OCI-LY7 (cell line): ENCODE measurements at regions not wholly inside any gene's neighbourhood (a gene's known extent, or its start where the extent isn't known, plus 50 kb on each side); places are given as distances from the start of the nearest gene placed in this dataset.

Experiments used
- BruUV-seq: library from RNA; stranded (reverse); fragments of 400-500 nt; replicated peaks from 2 replicates; lab custom pipeline; 2021; lab: Mats Ljungman, UMichigan
- CTCF ChIA-PET: fragments of 300-600 bp; sonication (Branson Sonifier 250); formaldehyde crosslinking; loops from one replicate; lab custom pipeline; 2022; ENCODE audit warnings: antibody characterized with exemption; ENCODE audit not compliant: unreplicated experiment; lab: Charles Lee
- POLR2A ChIA-PET: fragments of 300-600 bp; sonication (Branson Sonifier 250); formaldehyde crosslinking; loops from one replicate; lab custom pipeline; 2022; ENCODE audit warnings: antibody characterized with exemption; lab: Charles Lee
- DNase-seq: peaks from one replicate; pipeline ENCODE4 v3.0.0-alpha.2; 2015; ENCODE audit warnings: low spot score
- H2AFZ ChIP-seq: fragments of 200-600 bp; sonication (generic), shearing (Covaris generic); 2 replicates; pipeline ENCODE4 v1.6.1; 2014; ENCODE audit warnings: mild to moderate bottlenecking, antibody characterized with exemption, low read length, moderate library complexity
- H3K27ac ChIP-seq: fragments of 200-600 bp; sonication (generic); 2 replicates; pipeline ENCODE4 v1.5.1; 2014; ENCODE audit warnings: mixed run types, low read depth, mild to moderate bottlenecking, moderate library complexity, low read length, inconsistent platforms; ENCODE audit not compliant: poor library complexity, severe bottlenecking
- H3K36me3 ChIP-seq: fragments of 200-600 bp; sonication (generic); 2 replicates; pipeline ENCODE4 v1.6.1; 2014; ENCODE audit warnings: mild to moderate bottlenecking, antibody characterized with exemption, low read length, moderate library complexity, mixed read lengths; ENCODE audit not compliant: insufficient read depth
- H3K4me1 ChIP-seq: fragments of 200-600 bp; sonication (generic); 2 replicates; pipeline ENCODE4 v1.5.1; 2014; ENCODE audit warnings: mild to moderate bottlenecking, low read length; ENCODE audit not compliant: insufficient read depth, poor library complexity, severe bottlenecking
- H3K4me2 ChIP-seq: fragments of 200-600 bp; sonication (generic); 2 replicates; pipeline ENCODE4 v1.6.1; 2014; ENCODE audit warnings: mild to moderate bottlenecking, low read length
- H3K4me3 ChIP-seq: fragments of 200-600 bp; sonication (generic); 2 replicates; pipeline ENCODE4 v1.5.1; 2014; ENCODE audit warnings: mild to moderate bottlenecking, low read depth, low read length; ENCODE audit not compliant: poor library complexity, severe bottlenecking
- H3K79me2 ChIP-seq: fragments of 200-600 bp; sonication (generic); 2 replicates; pipeline ENCODE4 v1.6.1; 2016; ENCODE audit warnings: low read depth, mild to moderate bottlenecking, low read length, moderate library complexity, mixed read lengths; ENCODE audit not compliant: insufficient read depth
- H3K9me2 ChIP-seq: fragments of 200-600 bp; sonication (generic); 2 replicates; pipeline ENCODE4 v1.6.1; 2016; ENCODE audit warnings: mild to moderate bottlenecking, low read length, mixed read lengths; ENCODE audit not compliant: insufficient read depth
- H3K9me3 ChIP-seq: fragments of 200-600 bp; sonication (generic); 2 replicates; pipeline ENCODE4 v1.6.1; 2014; ENCODE audit warnings: mild to moderate bottlenecking, mixed run types, low read length, mixed read lengths
- H4K20me1 ChIP-seq: fragments of 200-600 bp; sonication (generic); 2 replicates; pipeline ENCODE4 v1.6.1; 2014; ENCODE audit warnings: mild to moderate bottlenecking, antibody characterized with exemption, low read length, moderate library complexity, mixed read lengths; ENCODE audit not compliant: insufficient read depth
- EZH2phosphoT487 ChIP-seq: fragments of 200-600 bp; sonication (generic); IDR thresholded peaks from 2 replicates; pipeline ENCODE4 v1.6.1; 2018; ENCODE audit warnings: low read depth, borderline replicate concordance, mild to moderate bottlenecking, mixed run types, antibody characterized with exemption, low read length, moderate library complexity, mixed read lengths
- intact Hi-C: fragments of 100-400 bp; cut with micrococcal nuclease; formaldehyde crosslinking; loops from one replicate; pipeline ENCODE4 v1.10.0; 2022; ENCODE audit not compliant: unreplicated experiment
- TF ChIP-seq, protein P1 (sequence below): fragments of 200-600 bp; sonication (generic); conservative IDR thresholded peaks from 2 replicates; pipeline ENCODE4 v1.5.1; 2014; ENCODE audit warnings: mild to moderate bottlenecking, antibody characterized with exemption, low read length, moderate library complexity, mixed read lengths

DNA sequence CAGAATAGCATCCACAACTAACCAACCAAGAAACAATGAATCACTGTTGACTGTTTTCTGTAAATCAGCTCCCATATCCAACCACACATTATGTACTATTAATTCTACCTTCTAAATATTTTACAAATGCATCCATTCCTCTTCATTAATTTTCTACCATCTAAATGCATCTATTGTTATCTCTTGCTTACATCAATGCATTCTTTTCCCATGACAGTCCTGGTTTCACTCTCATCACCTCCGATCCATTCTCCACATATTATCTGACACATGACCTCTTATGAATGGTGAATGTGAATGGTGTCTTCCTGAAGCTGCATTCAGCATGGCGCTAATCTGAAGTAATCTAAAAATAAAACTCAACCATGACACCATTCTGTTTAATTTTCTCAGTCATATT is 153.8 kb upstream of the CALCR start:
- intact Hi-C loops, result no loop called here
- Histone ChIP-seq H3K9me2 (no peaks in the 10 kb centered on the region), H3K79me2 (no peaks in the 10 kb centered on the region), H3K36me3 (no peaks in the 10 kb centered on the region), H4K20me1 (no peaks in the 10 kb centered on the region), H2AFZ (no peak overlapping the region), H3K4me3 (no peak overlapping the region), H3K9me3 (no peaks in the 10 kb centered on the region), H3K27ac (no peak overlapping the region), H3K4me1 (no peaks in the 10 kb centered on the region), H3K4me2 (no peak overlapping the region)
- CTCF ChIA-PET, result no interaction called here
- POLR2A ChIA-PET, result no interaction called here
- TF ChIP-seq, protein P1, sequence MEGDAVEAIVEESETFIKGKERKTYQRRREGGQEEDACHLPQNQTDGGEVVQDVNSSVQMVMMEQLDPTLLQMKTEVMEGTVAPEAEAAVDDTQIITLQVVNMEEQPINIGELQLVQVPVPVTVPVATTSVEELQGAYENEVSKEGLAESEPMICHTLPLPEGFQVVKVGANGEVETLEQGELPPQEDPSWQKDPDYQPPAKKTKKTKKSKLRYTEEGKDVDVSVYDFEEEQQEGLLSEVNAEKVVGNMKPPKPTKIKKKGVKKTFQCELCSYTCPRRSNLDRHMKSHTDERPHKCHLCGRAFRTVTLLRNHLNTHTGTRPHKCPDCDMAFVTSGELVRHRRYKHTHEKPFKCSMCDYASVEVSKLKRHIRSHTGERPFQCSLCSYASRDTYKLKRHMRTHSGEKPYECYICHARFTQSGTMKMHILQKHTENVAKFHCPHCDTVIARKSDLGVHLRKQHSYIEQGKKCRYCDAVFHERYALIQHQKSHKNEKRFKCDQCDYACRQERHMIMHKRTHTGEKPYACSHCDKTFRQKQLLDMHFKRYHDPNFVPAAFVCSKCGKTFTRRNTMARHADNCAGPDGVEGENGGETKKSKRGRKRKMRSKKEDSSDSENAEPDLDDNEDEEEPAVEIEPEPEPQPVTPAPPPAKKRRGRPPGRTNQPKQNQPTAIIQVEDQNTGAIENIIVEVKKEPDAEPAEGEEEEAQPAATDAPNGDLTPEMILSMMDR, result no peak
- no TSS peak for BruUV-seq
- DNase-seq, result no peak

DNA sequence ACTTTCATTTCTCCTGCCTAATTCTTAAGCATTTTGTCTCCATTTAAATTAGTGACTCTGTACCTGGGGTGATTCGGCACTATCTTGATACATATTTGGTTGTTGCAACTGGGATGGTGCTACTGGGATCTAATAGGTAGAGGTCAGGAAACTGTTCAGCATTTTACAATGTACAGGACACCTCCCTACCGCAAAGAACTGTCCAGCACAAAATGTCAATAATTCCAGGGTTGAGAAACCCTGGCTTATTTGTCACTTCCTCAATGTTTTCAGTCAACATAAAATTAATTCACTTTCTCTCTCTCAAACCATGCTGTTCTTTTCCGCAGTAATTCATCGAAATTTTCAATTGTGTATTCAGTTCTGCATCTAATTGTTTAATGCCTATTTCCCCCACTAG is 151.4 kb upstream of the CALCR start:
- H3K4me2 ChIP-seq, result no peak overlapping the region
- intact Hi-C loops, result no loop called here
- CTCF ChIA-PET, result no interaction called here
- no peaks in the 10 kb centered on the region for H3K9me3 ChIP-seq
- H3K79me2 ChIP-seq, result no peaks in the 10 kb centered on the region
- no peaks in the 10 kb centered on the region for H4K20me1 ChIP-seq
- no peaks in the 10 kb centered on the region for H3K4me1 ChIP-seq
- DNase-seq, result no peak
- no peak overlapping the region for H3K4me3 ChIP-seq
- no peak overlapping the region for H2AFZ ChIP-seq
- no TSS peak for BruUV-seq
- H3K9me2 ChIP-seq, result no peaks in the 10 kb centered on the region
- H3K27ac ChIP-seq, result no peak overlapping the region
- POLR2A ChIA-PET, result no interaction called here
- TF ChIP-seq, protein P1, result no peak
- TF ChIP-seq EZH2phosphoT487, result no peak
- H3K36me3 ChIP-seq, result no peaks in the 10 kb centered on the region

DNA sequence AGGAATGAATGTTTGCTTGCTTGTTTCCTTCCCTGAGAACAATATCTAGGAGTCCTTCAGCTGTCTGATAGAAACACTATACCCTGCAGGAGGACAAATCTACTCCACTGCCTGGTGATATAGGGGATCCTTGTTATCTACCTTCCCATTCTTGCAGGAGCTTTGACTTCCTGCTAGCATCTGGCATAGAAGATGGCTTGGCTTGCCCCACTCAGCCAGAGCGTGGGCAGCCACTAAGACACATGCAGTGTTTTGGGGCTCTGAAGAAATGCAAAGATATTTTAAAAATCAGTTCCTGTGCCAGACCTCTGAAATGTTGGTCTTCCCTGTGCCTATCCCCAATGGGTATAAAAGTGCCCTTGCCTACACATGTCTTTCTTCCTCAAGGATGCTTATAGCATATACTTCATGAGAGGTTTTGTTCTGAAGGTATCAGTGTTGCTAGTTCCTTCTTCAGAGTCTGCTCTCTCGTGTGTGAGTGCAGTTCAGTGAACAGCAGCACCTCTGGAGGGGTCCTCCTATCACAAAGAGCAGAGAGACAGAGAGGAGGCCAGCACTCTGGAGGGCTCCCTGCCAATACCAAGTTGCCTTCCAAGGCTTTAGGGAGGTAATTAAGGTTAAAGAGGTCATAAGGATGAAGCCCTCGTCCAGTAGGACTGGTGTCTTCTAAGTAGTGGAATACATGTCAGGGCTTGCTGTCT is 149.1 kb upstream of the CALCR start:
- H3K36me3 ChIP-seq, result no peaks in the 10 kb centered on the region
- H3K79me2 ChIP-seq, result no peaks in the 10 kb centered on the region
- no peaks in the 10 kb centered on the region for H4K20me1 ChIP-seq
- no peaks in the 10 kb centered on the region for H3K9me3 ChIP-seq
- intact Hi-C loops, result no loop called here
- no peaks in the 10 kb centered on the region for H3K4me1 ChIP-seq
- ChIA-PET POLR2A (no interaction called here), CTCF (no interaction called here)
- no peak overlapping the region for H3K27ac ChIP-seq
- no peak for TF ChIP-seq EZH2phosphoT487
- TF ChIP-seq, protein P1, result no peak
- BruUV-seq, result no TSS peak
- H2AFZ ChIP-seq, result no peak overlapping the region
- no peak overlapping the region for H3K4me3 ChIP-seq
- DNase-seq, result no peak
- H3K9me2 ChIP-seq, result no peaks in the 10 kb centered on the region
- H3K4me2 ChIP-seq, result no peak overlapping the region
